GM19467 (cell line): ENCODE measurements at regions not wholly inside any gene's neighbourhood (a gene's known extent, or its start where the extent isn't known, plus 50 kb on each side); places are given as distances from the start of the nearest gene placed in this dataset.

Experiments used
- ATAC-seq: cut with Tn5 transposase; IDR thresholded peaks from one replicate; pipeline ENCODE4 v1.9.1; 2021; ENCODE audit warnings: mild to moderate bottlenecking, moderate library complexity; ENCODE audit not compliant: unreplicated experiment

DNA sequence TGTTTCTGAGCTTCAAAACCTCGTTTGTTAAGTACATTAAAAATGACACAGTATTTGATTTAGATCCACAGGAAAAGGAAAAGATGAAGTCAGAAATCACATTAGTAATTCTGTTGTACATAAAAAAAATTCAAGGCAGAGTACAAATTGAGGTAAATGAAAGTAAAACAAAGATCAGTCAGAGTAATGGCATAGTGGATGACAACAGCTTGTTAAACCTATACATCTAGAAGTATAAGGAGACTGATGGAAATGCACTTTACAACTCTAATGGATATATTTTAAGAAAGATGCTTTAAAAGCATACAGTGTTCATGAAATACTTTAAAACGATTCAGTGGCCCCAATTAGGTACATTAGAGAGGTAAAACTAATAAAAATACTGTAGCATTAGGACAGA, 631.3 kb upstream of the SEMA6A start:
- no peak for ATAC-seq

DNA sequence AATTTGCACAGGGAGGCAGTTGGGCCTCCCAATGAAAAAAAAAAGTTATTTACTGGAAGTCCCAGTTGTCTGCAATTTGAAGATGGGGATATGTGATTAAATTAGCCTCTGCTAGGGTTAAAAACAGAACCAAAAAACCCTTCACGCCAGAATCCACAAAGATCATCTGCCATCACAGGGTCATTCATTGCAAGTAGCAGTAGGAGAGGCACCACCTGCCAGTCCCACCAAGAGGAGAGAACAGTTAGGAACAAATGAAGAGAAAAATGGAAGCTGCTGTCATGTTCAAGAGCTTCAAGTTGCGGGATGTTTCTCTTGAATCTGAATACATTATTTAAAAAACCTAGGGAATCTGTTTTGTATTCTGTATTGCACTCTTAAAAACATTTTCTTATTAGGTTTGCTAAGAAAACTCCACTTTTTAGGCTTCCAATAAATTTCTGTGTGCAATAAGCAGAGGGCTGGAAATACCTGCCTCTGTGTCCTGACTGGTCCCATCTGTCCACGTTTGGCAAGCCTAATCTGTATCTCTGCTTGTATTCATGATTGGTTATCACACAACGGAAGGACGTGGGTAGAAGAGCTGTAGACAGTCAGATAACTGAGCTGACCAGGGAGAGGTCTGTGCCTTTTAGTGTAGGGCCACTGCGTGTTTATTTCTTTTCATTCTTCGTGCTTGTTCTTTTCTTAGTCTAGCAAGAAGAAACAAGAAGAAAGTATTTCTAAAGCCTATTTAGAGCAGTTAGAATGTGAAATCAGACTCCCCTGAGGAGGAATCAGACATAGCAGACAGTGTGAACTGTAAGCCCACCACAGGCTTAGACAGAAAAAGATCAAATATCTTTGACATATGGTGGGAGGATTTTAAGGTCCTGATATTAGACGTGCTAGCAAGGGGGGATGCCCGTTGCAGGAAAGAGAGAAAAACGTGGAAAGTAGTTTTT, 630.6 kb upstream of the SEMA6A start:
- ATAC-seq, result no peak

DNA sequence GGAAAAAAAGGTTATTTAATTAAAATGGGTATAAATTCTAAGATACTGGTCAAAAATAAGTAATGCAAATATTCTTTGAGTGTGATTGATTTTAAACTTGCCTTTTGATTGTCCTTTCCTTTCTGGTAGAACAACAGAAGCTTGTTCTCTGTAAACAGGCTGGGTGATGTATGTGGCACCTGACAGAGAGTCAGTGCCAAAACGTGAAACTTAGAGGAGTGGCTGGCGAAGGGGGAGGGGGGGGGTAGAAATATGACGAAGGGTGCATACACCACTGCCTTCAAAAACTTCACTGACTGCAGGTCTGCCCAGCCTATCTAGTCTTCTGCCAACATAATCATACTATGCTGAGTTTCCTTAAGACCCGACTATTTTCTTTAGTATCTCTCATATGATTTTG, 629.8 kb upstream of the SEMA6A start:
- ATAC-seq, result no peak

DNA sequence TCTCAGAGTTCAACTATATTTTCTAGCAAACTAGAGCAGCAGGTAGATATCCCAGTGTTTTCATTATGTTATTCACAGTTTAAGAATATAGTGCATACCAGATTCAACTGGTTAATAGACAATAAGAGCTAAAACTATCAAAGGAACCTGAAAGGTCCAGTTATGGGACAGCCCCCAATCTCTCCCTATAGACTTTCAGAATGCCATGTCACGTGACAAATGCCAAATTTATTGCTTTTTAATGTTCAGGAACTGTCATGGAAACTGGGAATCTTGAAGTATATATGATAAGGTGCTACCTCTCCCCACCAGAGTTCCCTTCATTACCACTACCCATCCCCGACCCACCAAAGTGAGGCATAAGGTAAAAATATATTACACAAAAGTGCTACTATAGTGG, 629.0 kb upstream of the SEMA6A start:
- no peak for ATAC-seq

DNA sequence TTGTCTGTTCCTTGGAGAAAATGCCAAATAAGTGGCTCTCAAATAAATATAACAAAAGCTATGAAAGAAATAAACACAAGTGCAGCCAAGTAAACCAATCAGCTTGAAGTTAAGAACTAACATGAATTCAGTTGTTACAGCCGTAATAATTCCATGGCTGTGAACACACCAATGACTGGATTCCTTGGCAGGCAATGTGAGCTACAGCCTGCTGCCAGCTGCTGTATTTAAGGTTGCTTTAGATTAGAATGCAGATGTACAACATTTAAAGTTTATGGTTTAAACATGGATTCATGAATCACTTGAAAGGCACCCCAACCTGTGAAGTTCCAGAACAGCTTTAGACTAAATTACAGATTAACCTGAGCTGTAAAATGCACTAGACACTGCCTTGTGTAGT, 626.4 kb upstream of the SEMA6A start:
- no peak for ATAC-seq

DNA sequence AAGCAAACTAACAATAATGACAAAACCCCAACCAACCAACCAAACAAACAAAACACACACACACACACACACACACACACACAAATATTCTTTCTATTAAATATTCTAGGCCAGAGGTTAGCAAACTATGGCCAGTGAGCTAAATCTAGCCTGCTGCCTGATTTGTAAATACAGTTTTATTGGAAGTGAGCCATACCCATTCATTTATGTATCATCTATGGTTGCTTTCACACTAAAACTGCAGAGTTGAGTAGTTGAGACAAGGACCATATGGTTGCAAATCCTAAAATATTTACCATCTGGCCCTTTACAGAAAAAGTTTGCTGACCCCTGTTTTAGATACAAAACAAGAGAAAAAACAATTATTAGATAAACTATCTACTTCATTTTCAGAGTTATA, 620.5 kb upstream of the SEMA6A start:
- ATAC-seq, result no peak

DNA sequence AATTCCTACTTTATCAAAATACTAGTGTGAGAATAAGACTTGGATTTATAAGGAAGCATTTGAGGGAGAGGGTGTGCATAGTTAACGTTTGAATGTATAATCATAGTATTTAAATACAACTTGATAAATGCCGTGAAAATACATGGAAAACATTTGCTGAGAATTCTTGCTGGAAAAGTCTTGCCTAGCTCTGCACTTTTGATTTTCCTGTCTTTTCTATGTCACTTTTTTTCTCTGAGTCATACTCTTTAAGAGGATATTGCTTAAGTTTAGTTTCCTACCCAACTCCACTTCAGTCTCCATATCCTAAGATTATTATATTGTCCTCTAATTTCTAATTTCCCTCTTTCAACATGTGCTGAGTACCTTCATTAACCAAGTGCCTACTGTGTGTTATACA, 616.6 kb upstream of the SEMA6A start:
- no peak for ATAC-seq

DNA sequence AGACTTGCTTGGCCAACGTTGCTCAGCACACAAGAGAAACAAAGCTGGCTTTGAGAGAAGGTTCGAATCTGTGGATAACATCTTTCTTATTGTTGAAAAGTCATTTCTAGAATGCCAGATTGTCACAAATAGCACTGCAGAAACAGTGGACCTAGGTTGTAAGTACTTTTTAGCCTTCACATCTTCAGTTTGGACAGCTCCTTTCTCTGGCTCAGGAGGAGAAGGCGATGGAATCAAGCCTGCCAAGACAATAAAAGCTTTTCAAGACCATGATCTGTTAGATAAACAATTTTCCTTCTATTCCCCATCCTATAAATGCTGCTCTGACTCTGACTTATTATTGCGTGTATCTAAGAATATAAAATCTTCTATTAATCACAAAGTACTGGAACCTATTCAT, 615.2 kb upstream of the SEMA6A start:
- ATAC-seq, result no peak

DNA sequence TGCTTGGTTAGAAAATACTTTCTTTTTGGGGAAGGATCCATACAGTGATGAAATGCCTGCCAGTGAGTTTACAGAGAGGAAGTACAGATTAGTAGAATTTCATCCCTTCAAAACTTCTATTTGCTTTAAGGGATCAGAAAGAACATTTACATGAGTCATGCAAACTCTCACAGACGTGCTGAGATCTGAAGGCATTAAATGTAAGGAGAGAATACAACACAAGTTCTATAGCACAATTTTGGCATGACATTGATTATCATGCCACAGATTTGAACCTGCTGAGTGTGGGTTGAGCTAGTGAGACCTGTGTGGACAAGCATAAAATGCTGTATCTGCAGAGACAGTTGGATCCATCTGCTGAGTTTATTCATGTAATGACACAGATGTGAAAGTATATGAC, 613.6 kb upstream of the SEMA6A start:
- no peak for ATAC-seq

DNA sequence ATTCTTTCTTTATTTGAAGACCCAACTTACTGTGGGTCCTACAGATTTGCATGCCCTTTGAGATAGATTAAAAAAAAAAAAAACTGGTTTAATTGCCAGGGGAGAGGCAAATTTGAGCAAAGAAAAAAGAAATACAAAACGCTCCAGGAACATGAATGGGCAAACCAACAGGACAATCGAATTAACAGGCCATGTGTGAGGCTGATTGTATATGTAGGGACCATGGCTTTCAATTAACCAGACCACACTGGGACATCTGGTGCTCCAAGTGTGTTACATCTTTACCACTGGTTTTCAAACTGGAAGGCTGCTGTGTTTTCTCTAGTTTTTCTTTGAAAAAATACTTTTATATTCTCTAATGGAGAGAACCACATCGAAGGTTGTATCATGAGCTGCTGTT, 612.1 kb upstream of the SEMA6A start:
- ATAC-seq, result no peak

DNA sequence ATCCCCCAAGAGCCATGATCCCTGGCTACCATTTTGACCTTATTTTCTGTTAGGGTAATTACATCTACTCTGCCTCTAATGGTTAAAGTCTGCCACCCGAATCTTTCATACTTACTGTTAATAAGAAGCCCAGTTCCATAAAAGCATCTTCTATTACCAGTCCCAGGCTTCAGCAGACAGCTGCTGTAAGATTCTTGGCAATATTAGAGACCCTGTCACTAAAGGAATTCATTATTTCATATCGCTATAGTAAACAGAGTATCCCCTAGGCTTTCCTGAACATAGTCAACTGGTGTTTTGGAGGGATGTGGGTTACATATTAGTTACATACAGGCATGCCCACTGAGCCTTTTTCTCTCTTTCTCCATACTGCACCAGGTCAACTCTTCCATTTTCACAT, 608.7 kb upstream of the SEMA6A start:
- no peak for ATAC-seq

DNA sequence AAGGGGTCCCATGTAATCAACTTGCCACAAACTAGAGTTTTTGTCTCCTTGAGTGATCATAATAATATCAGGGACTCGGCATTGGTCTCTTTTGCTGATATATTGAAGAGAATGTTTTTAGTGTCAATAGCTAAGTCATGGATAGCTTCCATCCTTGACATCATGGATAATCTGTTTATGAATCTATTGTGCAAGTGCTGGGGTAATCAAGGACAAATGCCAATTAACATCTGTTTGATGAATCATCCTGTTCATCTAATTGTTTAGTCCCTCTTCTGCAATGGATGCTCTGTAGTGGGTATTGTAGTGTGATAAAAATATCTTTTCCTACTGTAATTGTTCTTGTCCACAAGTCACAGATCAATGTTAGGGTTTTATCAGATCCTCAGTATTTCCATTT, 607.5 kb upstream of the SEMA6A start:
- ATAC-seq, result no peak

DNA sequence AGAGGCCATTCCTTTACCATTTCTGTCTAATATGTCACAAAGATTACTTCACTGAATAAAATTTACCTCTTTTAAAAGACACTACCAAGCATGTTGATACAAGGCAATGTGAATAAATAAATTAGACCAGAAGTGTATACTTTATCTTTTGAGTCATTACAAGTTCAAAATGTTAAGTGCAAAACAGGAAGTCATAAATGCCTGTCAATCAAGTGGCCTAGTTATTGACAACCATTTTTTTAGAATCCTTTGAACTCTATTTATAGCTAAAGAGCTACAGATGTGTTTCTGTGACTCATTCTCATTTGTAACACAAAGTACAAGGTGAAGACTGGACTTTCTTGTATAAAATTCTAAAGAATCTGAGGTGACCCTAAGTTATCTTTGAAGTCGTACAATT, 602.7 kb upstream of the SEMA6A start:
- no peak for ATAC-seq

DNA sequence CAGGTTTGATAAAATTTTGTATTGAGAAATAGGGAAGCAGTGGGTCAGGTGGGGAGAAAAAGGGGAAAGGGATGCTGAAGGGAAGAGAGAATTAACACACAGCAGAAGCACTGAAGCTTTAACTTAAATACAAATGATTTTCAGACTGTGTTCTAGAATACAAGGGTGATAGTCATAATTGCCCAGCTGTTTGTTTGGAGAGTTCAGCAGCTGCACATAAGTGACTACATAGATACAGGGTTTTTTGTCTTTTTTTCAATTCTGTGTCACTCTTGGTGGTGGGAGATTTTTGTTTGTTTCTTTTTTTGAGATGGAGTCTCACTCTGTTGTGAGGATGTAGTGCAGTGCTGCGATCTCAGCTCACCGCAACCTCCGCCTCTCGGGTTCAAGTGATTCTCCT, 590.4 kb upstream of the SEMA6A start:
- ATAC-seq, result no peak

DNA sequence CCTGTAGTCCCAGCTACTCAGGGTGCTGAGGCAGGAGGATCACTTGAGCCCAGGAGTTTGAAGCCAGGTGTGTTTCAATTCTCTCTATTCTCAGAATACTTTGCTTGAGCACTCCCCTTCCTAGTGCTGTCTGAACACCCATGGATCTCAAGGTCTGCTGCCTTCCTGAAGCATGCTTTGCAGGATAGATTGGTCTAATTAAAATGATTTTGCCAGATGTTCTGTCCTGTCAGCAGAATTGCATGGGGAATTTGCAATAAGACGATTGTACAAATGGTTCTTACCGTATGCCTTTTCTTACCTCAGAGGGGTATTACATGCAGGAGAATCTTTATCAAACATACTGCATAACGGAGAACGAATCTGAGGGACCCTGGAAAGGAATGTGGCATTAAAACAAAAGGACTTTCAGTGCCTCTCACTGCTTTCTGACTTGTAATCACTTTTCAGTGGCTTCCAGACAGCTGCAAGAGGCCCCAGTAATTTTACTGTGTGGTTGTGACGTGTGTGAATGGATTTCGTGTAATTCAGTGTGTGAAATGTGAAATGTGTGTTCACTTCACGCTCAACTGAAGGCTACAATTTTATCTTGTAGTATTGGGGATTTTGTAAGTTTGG, 587.2 kb upstream of the SEMA6A start:
- ATAC-seq, result no peak

DNA sequence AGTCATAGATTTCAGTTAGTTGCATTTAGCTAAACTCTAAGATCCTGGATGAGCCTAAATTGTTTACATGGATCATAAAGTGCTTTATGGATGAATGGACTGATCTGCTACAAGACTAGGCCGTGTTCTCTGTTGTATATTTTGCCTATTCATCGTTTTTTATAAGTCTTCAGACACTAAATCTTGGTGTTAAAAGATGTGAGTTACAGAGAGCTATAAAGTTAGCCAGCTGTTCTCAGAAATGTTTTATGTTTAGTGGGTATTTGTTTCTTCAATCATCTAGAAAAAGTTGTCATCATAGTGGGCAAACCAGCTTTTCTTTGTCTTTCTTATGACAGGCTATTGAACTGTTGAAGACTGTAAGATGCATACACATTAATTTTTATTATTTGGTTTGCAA, 585.8 kb upstream of the SEMA6A start:
- no peak for ATAC-seq

DNA sequence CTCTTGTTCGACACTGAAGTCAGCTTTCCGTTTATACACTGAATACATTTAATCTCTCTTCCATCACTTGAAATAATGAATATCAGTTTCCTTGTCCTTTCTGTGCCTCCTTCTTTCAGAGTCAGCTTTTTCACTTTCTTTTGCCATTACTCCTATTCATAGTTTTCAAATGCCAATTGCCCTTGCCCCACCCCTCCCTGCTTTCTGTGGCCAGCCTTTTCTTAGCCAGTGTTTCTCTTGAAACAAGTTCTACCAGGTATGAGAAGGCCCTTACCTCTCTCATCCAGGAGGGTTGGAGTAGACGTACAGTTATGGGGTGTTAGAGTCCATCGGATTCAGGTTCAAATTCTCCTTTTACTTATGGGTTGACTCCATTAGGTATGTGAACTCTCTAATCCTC, 574.7 kb upstream of the SEMA6A start:
- no peak for ATAC-seq

DNA sequence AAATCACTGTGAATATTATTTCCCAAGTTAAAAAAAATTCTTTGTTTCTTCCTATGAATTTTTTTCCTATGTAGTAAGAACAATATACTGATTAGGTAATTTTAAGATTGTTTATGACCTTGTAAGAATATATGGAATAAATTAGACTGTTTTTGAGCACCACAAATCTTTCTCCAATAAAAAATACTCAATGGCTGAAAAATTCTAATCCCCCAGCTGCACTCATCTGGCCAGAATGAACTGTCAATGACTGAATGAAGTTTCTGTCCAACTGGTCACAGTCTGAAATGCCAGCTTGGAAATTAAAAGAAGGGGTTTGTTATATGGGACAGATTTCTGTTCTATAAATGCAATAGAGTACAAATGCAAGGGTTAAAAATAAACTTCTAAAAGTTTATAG, 569.5 kb upstream of the SEMA6A start:
- no peak for ATAC-seq

DNA sequence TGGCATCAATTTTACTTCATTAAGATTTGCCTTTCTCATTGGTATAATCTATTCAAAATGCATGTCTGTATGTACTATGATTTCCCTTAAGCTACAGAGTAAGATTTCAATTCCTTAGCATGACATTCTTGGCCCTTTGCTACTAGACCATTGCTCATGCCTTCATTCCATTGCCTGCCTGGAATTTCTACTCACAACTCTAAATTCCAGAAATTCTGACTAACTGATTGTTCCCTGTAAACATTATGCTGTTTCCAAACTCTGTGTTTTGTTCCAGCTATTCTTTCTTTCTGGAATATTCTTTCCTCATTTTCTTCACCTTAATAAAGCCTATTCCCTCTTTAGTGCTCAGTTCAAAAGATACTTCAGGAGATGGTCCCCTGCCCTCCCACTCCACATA, 568.8 kb upstream of the SEMA6A start:
- ATAC-seq, result no peak

DNA sequence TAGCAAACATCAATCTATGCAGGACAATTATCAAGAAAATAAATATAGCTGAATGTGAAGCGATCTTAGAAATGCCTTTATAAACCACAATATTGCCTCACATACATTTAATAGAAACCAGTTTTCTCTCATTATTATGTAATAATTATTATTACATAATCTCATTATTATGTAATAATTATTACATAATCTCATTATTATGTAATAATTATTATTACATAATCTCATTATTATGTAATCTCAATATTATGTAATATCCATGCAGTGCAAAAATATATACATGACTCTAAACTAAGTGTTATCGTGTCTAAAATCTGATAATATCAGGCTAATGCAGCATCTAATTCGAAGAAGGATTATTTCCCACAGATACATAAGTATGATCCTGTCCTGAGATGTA, 563.9 kb upstream of the SEMA6A start:
- ATAC-seq, result no peak

DNA sequence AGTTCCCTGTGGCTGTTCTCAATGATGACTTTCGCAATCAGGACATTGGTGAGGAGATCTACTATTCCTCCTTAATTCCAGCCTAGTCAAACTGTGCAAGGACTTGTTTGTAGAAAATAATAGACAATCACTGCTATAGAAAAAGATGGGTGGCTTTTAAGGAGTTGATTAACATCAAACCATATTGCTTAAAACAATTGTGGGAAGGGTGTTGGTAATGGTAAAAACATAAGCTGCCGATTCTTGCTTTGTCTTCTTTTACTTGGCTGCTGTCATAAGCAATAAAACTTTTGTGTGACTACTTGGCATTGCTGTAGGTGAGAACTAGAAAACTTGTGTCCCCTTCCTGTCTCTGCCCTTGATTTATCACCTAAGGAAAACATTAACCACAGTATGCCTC, 561.2 kb upstream of the SEMA6A start:
- ATAC-seq, result no peak

DNA sequence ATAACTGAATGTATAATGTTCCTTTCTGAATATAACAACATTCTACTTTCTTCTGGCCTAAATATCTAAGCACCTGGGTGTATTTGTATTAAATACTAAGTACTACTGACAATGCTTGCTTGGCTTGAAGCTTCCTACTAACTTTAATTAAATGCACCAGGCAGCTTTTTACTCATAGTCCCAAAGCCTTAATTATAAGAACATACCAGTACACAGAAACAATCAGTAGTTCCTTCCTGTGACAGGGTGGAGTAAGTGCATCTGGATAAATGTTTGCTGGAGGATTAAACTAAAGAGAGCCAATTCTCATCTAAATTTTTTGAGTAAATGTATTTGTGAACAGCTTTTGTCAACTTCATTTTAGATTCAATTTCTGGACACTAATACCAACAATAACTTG, 558.6 kb upstream of the SEMA6A start:
- ATAC-seq, result no peak

DNA sequence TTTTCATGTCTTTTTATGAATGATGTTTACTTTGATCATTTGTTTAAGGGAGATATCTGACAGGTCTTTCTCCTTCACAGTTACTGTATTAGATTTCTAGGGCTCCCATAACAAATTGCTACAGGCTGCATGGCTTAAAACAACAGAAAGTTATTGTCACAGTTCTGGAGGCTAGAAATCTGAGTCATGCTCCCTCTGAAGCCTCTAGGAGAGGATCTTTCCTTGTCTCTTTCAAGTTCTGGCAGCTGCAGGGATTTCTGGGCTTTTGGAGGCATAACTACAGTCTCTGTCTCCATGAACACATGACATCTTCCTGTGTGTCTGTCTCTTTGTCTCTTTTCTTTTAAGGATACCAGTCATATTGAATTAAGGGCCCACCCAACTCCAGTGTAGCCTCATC, 557.3 kb upstream of the SEMA6A start:
- no peak for ATAC-seq
